ENCODE measurements at regions not wholly inside any gene's neighbourhood (a gene's known extent, or its start where the extent isn't known, plus 50 kb on each side); places are given as distances from the start of the nearest gene placed in this dataset.

DNA sequence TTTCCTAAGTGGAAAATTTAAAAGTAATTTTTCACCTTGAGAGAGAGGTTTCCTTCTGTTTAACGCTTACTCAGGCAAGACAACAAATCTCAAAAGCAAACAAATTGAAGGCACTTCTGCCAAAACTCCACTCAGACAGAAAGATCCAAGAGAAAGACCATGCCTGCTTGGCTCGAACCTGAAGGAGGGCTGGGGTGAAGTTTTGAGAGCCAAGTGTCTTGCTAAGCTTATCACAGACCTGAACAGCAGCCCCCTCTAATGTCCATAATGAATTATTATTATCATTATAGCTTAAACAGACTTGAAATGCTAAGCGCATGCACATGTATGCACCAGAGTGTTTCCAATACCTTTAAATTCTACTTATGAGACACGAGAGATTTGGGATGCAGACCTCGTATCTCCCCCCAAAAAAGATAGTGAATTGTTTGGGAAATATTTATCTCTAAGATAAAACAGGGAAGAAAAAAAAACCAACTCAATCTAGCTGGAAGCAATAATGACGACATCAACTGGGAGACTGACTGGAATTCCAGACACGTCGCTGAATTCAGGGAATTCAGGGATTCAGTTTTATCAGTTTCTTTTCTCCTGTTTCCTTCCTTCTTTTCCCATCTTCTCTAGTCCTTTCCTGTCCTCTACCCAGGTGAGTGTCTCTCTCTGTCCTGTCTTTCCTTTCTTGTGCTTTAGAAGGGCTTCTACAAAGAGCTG, 473.2 kb downstream of the RBFOX1 start:
- ATAC-seq (no peak), DNase-seq (ENCODE audit: low read depth in 1 of 2, low spot score in 1 of 2) (peak in 1 of 2 experiments; percentile 1), FAIRE-seq (no peak)
- Histone ChIP-seq H3K4me1 (no peaks in the 10 kb centered on the region), H3K27ac (no peak overlapping the region), H3K9me3 (no peaks in the 10 kb centered on the region), H3K4me3 (no peak overlapping the region), H3K4me2 (no peak overlapping the region)
- ChIA-PET POLR2A (no interaction called here), CTCF (no interaction called here)
- no peak for TF ChIP-seq MAZ (IDR thresholded peaks at IDR 0.05; ENCODE audit: borderline replicate concordance, low read depth, low read length)
- TF ChIP-seq, protein P1, sequence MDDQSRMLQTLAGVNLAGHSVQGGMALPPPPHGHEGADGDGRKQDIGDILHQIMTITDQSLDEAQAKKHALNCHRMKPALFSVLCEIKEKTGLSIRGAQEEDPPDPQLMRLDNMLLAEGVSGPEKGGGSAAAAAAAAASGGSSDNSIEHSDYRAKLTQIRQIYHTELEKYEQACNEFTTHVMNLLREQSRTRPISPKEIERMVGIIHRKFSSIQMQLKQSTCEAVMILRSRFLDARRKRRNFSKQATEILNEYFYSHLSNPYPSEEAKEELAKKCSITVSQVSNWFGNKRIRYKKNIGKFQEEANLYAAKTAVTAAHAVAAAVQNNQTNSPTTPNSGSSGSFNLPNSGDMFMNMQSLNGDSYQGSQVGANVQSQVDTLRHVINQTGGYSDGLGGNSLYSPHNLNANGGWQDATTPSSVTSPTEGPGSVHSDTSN (IDR thresholded peaks at IDR 0.05) = no peak
- no peak for TF ChIP-seq EHF (CRISPR knock-in tag; IDR thresholded peaks at IDR 0.05)
- 13% methylated on average over 8 of the region's 8 CpGs for WGBS (ENCODE audit: missing lambda C conversion rate)

- Histone ChIP-seq H3K27ac (no peak overlapping the region), H3K9me3 (no peaks in the 10 kb centered on the region), H3K4me2 (no peak overlapping the region), H3K4me1 (no peaks in the 10 kb centered on the region), H3K4me3 (no peak overlapping the region)
- FAIRE-seq = no peak
- DNase-seq (ENCODE audit: low read depth in 1 of 2, low spot score in 1 of 2) = no peak
- TF ChIP-seq PHF8 (IDR thresholded peaks at IDR 0.05; ENCODE audit: borderline replicate concordance, low read depth) (no peak), HEYL (CRISPR knock-in tag; IDR thresholded peaks at IDR 0.05) (no peak), NR3C1 (IDR thresholded peaks at IDR 0.05) (no peak), KDM1A (IDR thresholded peaks at IDR 0.05; ENCODE audit: low read depth) (no peak), MAZ (IDR thresholded peaks at IDR 0.05; ENCODE audit: borderline replicate concordance, low read depth, low read length) (no peak), JUN (IDR thresholded peaks at IDR 0.05) (no peak), HOXB13 (CRISPR knock-in tag; IDR thresholded peaks at IDR 0.05; ENCODE audit: low read depth) (no peak), POLR2AphosphoS2 (conservative IDR thresholded peaks at IDR 0.05; ENCODE audit: low read length) (no peak), GATA3 (IDR thresholded peaks at IDR 0.05; ENCODE audit: borderline replicate concordance) (no peak), JUNB (IDR thresholded peaks at IDR 0.05) (no peak), RCOR1 (IDR thresholded peaks at IDR 0.05; ENCODE audit: low read depth, low read length) (no peak), MYC (IDR thresholded peaks at IDR 0.05; ENCODE audit: borderline replicate concordance, low read length) (no peak)
- TF ChIP-seq, protein P2, sequence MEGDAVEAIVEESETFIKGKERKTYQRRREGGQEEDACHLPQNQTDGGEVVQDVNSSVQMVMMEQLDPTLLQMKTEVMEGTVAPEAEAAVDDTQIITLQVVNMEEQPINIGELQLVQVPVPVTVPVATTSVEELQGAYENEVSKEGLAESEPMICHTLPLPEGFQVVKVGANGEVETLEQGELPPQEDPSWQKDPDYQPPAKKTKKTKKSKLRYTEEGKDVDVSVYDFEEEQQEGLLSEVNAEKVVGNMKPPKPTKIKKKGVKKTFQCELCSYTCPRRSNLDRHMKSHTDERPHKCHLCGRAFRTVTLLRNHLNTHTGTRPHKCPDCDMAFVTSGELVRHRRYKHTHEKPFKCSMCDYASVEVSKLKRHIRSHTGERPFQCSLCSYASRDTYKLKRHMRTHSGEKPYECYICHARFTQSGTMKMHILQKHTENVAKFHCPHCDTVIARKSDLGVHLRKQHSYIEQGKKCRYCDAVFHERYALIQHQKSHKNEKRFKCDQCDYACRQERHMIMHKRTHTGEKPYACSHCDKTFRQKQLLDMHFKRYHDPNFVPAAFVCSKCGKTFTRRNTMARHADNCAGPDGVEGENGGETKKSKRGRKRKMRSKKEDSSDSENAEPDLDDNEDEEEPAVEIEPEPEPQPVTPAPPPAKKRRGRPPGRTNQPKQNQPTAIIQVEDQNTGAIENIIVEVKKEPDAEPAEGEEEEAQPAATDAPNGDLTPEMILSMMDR (IDR thresholded peaks at IDR 0.05) = no peak
- TF ChIP-seq, protein P3, sequence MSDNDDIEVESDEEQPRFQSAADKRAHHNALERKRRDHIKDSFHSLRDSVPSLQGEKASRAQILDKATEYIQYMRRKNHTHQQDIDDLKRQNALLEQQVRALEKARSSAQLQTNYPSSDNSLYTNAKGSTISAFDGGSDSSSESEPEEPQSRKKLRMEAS (IDR thresholded peaks at IDR 0.05) = no peak
- ChIA-PET CTCF (no interaction called here), POLR2A (no interaction called here)
- no peak for ATAC-seq
- WGBS (ENCODE audit: missing lambda C conversion rate) = 27% methylated on average over 10 of the region's 10 CpGs
These were observed 472.1 kb downstream of the RBFOX1 start for GRCh38 chr16:7804635-7805195.

GRCh38 chr16:7792346-7792745, 459.7 kb downstream of the RBFOX1 start:
- ChIA-PET CTCF (no interaction called here), POLR2A (no interaction called here)
- H3K27ac ChIP-seq = no peak overlapping the region
- DNase-seq (ENCODE audit: low read depth in 1 of 2, low spot score in 1 of 2) = no peak
- 0% methylated on average over 4 of the region's 4 CpGs for WGBS (ENCODE audit: missing lambda C conversion rate)
- no peak for FAIRE-seq
- H3K4me1 ChIP-seq = no peaks in the 10 kb centered on the region
- no peaks in the 10 kb centered on the region for H3K9me3 ChIP-seq
- H3K4me3 ChIP-seq = no peak overlapping the region
- no peak for ATAC-seq
- no peak overlapping the region for H3K4me2 ChIP-seq
- TF ChIP-seq MAZ (IDR thresholded peaks at IDR 0.05; ENCODE audit: borderline replicate concordance, low read depth, low read length) (no peak), FOXS1 (CRISPR knock-in tag; IDR thresholded peaks at IDR 0.05) (no peak), POLR2A (IDR thresholded peaks at IDR 0.05; ENCODE audit: low read length) (no peak), JUN (IDR thresholded peaks at IDR 0.05) (no peak), E2F6 (IDR thresholded peaks at IDR 0.05; ENCODE audit: borderline replicate concordance, low read depth) (no peak), NPAS2 (CRISPR knock-in tag; IDR thresholded peaks at IDR 0.05; ENCODE audit: borderline replicate concordance) (no peak), MAFK (IDR thresholded peaks at IDR 0.05; ENCODE audit: partially characterized antibody) (no peak), CEBPB (IDR thresholded peaks at IDR 0.05) (no peak), ESRRA (IDR thresholded peaks at IDR 0.05; ENCODE audit: borderline replicate concordance, low read length) (no peak), CBX8 (IDR thresholded peaks at IDR 0.05) (no peak), ATOH8 (CRISPR knock-in tag; IDR thresholded peaks at IDR 0.05; ENCODE audit: low read depth) (no peak), CBX2 (IDR thresholded peaks at IDR 0.05; ENCODE audit: borderline replicate concordance, low read depth) (no peak), SMC3 (IDR thresholded peaks at IDR 0.05) (no peak), NR3C1 (IDR thresholded peaks at IDR 0.05) (no peak), BHLHE40 (IDR thresholded peaks at IDR 0.05; ENCODE audit: low read depth, low read length) (no peak)
- TF ChIP-seq, protein P4, sequence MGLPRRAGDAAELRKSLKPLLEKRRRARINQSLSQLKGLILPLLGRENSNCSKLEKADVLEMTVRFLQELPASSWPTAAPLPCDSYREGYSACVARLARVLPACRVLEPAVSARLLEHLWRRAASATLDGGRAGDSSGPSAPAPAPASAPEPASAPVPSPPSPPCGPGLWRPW (IDR thresholded peaks at IDR 0.05) = no peak
- TF ChIP-seq, protein P1 (IDR thresholded peaks at IDR 0.05) = no peak

Measured in A549 (cell line).